ENCODE measurements at regions not wholly inside any gene's neighbourhood (a gene's known extent, or its start where the extent isn't known, plus 50 kb on each side); places are given as distances from the start of the nearest gene placed in this dataset.

DNA sequence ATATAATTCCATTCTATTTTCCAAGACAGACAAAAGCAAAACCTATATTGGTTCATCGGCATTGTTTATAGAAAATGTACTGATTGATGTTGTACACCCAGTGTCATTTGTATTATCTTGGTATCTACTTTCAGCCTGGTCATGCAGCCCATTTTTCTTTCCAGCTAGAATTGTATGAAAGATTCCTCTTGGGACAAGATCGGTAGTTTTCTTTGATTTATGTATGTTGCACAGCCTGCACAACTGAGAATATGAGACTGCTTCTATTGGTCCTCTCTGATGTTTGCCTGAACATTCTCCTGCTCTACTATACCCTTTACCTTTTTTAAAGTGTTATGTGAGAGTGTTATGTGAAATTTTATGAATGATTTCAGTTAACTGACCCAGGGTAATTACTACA, 487.7 kb upstream of the PRR20A start:
- TF ChIP-seq POLR2AphosphoS5 (IDR thresholded peaks at IDR 0.05; ENCODE audit: low read depth, low read length) (no peak), TAF1 (IDR thresholded peaks at IDR 0.05; ENCODE audit: low read depth, low read length) (no peak), POLR2A (IDR thresholded peaks at IDR 0.05; ENCODE audit: low read depth, low read length) (no peak), SPI1 (IDR thresholded peaks at IDR 0.05; ENCODE audit: low read depth, low read length) (no peak), PAX5 (IDR thresholded peaks at IDR 0.05; ENCODE audit: insufficient read depth, low read length, severe bottlenecking) (no peak), POU2F2 (IDR thresholded peaks at IDR 0.05; ENCODE audit: low read depth, low read length) (no peak)
